Panc1 (cell line): ENCODE measurements at regions not wholly inside any gene's neighbourhood (a gene's known extent, or its start where the extent isn't known, plus 50 kb on each side); places are given as distances from the start of the nearest gene placed in this dataset.

Source experiments
- ATAC-seq: fragments of 200-7000 bp; cut with Tn5 transposase; 2 replicates; pipeline ENCODE4 v1.9.1; 2020; ENCODE audit warnings: mild to moderate bottlenecking, moderate library complexity
- BruUV-seq: library from RNA; stranded (reverse); fragments of 400-500 nt; replicated peaks from 2 replicates; lab custom pipeline; 2021; lab: Mats Ljungman, UMichigan
- CTCF ChIA-PET: fragments of 300-600 bp; sonication (Branson Sonifier 250); formaldehyde crosslinking; loops from one replicate; lab custom pipeline; 2022; ENCODE audit warnings: antibody characterized with exemption; lab: Charles Lee
- POLR2A ChIA-PET: fragments of 300-600 bp; sonication (Branson Sonifier 250); formaldehyde crosslinking; loops from one replicate; lab custom pipeline; 2022; ENCODE audit warnings: antibody characterized with exemption; lab: Charles Lee
- DNase-seq: peaks from one replicate; pipeline ENCODE4 v3.0.0-alpha.2; 2010; ENCODE audit warnings: low read depth, low spot score
- H3K27ac ChIP-seq: 2 replicates; pipeline ENCODE4 v1.5.1; 2011; ENCODE audit warnings: mild to moderate bottlenecking, low read length, inconsistent platforms
- H3K27me3 ChIP-seq: fragments of 200-500 bp; sonication (Bioruptor generic); 2 replicates; pipeline ENCODE4 v1.6.0; 2014; ENCODE audit warnings: low read length, inconsistent platforms; ENCODE audit not compliant: control insufficient read depth, insufficient read depth
- H3K36me3 ChIP-seq: fragments of 200-500 bp; sonication (Bioruptor generic); 2 replicates; pipeline ENCODE4 v1.5.1; 2014; ENCODE audit warnings: inconsistent platforms, mild to moderate bottlenecking, low read length, moderate library complexity; ENCODE audit not compliant: control insufficient read depth, insufficient read depth
- H3K4me1 ChIP-seq: 2 replicates; pipeline ENCODE4 v1.5.1; 2011; ENCODE audit warnings: inconsistent platforms, mild to moderate bottlenecking, low read length, moderate library complexity; ENCODE audit not compliant: control insufficient read depth, insufficient read depth
- H3K4me3 ChIP-seq, 2 experiments: 2 replicates each; pipeline ENCODE4 v1.5.1; 2011 to 2012; ENCODE audit warnings: low read depth in 2 of 2, low read length in 2 of 2, mild to moderate bottlenecking in 2 of 2, inconsistent platforms in 1 of 2, moderate library complexity in 1 of 2
- H3K9me3 ChIP-seq: fragments of 200-500 bp; sonication (Bioruptor generic); 2 replicates; pipeline ENCODE4 v1.5.1; 2014; ENCODE audit warnings: low read depth, mild to moderate bottlenecking, inconsistent platforms, low read length, moderate library complexity; ENCODE audit not compliant: control insufficient read depth, insufficient read depth
- POLR2AphosphoS5 ChIP-seq: IDR thresholded peaks from 2 replicates; pipeline ENCODE4 v1.6.1; 2012; ENCODE audit warnings: mild to moderate bottlenecking, low read depth, low read length, moderate library complexity
- REST ChIP-seq, 2 experiments: IDR thresholded peaks; 2 replicates each; pipeline ENCODE4 v1.6.1; 2011 to 2012; ENCODE audit warnings: low read depth in 2 of 2, control low read depth in 1 of 2, low read length in 1 of 2, mild to moderate bottlenecking in 1 of 2, moderate library complexity in 1 of 2; ENCODE audit not compliant: insufficient read depth in 1 of 2
- SIN3A ChIP-seq: IDR thresholded peaks from 2 replicates; pipeline ENCODE4 v1.6.1; 2012; ENCODE audit warnings: low read depth, mild to moderate bottlenecking, low read length, moderate library complexity, borderline replicate concordance; ENCODE audit not compliant: insufficient read depth
- TCF7L2 ChIP-seq: IDR thresholded peaks from 2 replicates; pipeline ENCODE4 v1.6.1; 2011; ENCODE audit warnings: mild to moderate bottlenecking, low read depth, low read length, inconsistent platforms
- in situ Hi-C: cut with HindIII; loops from 2 replicates; pipeline ENCODE4 v1.10.0; 2016; ENCODE audit warnings: low sequenced_read_pairs, low pct_unique_long_range_greater_than_20kb
- intact Hi-C: fragments of 100-400 bp; cut with micrococcal nuclease; formaldehyde crosslinking; loops from one replicate; pipeline ENCODE4 v1.10.0; 2022; ENCODE audit not compliant: unreplicated experiment
- TF ChIP-seq, protein P1 (sequence below): fragments of 450-650 bp; IDR thresholded peaks from 2 replicates; pipeline ENCODE4 v1.5.1; 2017; ENCODE audit warnings: mild to moderate bottlenecking

- POLR2A ChIA-PET: no interaction called here
Observed at GRCh38 chr5:124583469-124584350, 162.7 kb downstream of the ZNF608 start.

DNA sequence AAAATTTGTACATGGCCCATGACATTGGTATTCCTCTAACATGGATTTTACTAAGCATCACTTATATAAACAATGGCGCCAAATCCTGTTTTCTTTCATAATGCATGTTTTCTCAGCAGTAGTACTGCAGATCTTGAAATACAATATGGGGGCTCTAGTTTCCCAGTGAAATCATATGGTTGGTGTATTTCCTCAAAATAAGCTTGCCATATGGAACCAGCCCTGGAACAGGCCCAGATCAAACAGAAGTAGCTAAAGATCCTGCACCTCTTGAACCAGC is 163.9 kb downstream of the ZNF608 start:
- Histone ChIP-seq H3K27ac (peak overlapping the region; percentile 75), H3K4me3 (no peak overlapping the region), H3K9me3 (no peaks in the 10 kb centered on the region), H3K27me3 (no peaks in the 10 kb centered on the region), H3K36me3 (no peaks in the 10 kb centered on the region), H3K4me1 (peaks cover 24% of the 10 kb centered on the region)
- intact Hi-C loops: no loop called here
- TF ChIP-seq POLR2AphosphoS5: no peak
- TF ChIP-seq, protein P1, sequence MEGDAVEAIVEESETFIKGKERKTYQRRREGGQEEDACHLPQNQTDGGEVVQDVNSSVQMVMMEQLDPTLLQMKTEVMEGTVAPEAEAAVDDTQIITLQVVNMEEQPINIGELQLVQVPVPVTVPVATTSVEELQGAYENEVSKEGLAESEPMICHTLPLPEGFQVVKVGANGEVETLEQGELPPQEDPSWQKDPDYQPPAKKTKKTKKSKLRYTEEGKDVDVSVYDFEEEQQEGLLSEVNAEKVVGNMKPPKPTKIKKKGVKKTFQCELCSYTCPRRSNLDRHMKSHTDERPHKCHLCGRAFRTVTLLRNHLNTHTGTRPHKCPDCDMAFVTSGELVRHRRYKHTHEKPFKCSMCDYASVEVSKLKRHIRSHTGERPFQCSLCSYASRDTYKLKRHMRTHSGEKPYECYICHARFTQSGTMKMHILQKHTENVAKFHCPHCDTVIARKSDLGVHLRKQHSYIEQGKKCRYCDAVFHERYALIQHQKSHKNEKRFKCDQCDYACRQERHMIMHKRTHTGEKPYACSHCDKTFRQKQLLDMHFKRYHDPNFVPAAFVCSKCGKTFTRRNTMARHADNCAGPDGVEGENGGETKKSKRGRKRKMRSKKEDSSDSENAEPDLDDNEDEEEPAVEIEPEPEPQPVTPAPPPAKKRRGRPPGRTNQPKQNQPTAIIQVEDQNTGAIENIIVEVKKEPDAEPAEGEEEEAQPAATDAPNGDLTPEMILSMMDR: no peak
- no peak for TF ChIP-seq TCF7L2
- TF ChIP-seq SIN3A: no peak
- TF ChIP-seq REST (IDR thresholded peaks at IDR 0.05; ENCODE audit: insufficient read depth in 1 of 2, low read depth in 2 of 2, low read length in 1 of 2): no peak
- DNase-seq: no peak
- POLR2A ChIA-PET: interaction anchor here (0.6 kb wide), 1 partner anchor 1824 kb away, joined by 6 read pairs; no protein-coding TSS in a partner anchor
- no peak for ATAC-seq
- CTCF ChIA-PET: no interaction called here
- in situ Hi-C loops: no loop called here
- no TSS peak for BruUV-seq

More at GRCh38 chr5:124583469-124584350, 162.7 kb downstream of the ZNF608 start:
- in situ Hi-C loops (no loop called here), intact Hi-C loops (no loop called here)
- DNase-seq (no peak), ATAC-seq (no peak)
- peaks cover 24% of the 10 kb centered on the region for H3K4me1 ChIP-seq
- no peaks in the 10 kb centered on the region for H3K9me3 ChIP-seq
- TF ChIP-seq, protein P1: no peak
- TF ChIP-seq TCF7L2: no peak
- TF ChIP-seq SIN3A: no peak
- TF ChIP-seq REST (IDR thresholded peaks at IDR 0.05; ENCODE audit: insufficient read depth in 1 of 2, low read depth in 2 of 2, low read length in 1 of 2): no peak
- no peak for TF ChIP-seq POLR2AphosphoS5
- no TSS peak for BruUV-seq
- no peaks in the 10 kb centered on the region for H3K27me3 ChIP-seq
- no peaks in the 10 kb centered on the region for H3K36me3 ChIP-seq
- H3K4me3 ChIP-seq: no peak overlapping the region
- CTCF ChIA-PET: no interaction called here
- H3K27ac ChIP-seq: peak overlapping the region; percentile 75
